ENCODE measurements at regions not wholly inside any gene's neighbourhood (a gene's known extent, or its start where the extent isn't known, plus 50 kb on each side); places are given as distances from the start of the nearest gene placed in this dataset.

DNA sequence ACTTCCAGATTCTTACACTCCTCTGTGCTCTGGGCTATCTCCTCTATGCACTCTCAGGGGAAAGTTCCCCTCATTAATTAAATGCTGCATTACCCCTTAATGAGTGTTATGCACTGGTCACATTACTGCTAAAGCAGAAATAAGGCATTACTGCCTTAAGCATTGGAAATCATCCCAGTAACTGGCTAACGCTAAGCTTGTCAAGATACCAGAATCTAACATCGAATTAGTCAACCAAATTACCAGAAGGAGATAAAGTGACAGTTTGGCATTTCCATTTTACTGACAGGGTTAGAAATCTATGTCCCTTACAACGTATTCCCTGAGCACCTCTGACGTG lies 69.5 kb upstream of the FAM169A start:
- H3K4me1 ChIP-seq = peaks cover 0 to 4% of the 10 kb centered on the region in 2 donors
- ATAC-seq = no peak
- intact Hi-C loops (cut with DNase I) = no loop called here
- no peaks in the 10 kb centered on the region for H3K9me3 ChIP-seq
- H3K27me3 ChIP-seq = peaks cover 0 to 16% of the 10 kb centered on the region in 2 donors
- no peak for DNase-seq
- no peak overlapping the region for H3K27ac ChIP-seq
- TF ChIP-seq, protein P1, sequence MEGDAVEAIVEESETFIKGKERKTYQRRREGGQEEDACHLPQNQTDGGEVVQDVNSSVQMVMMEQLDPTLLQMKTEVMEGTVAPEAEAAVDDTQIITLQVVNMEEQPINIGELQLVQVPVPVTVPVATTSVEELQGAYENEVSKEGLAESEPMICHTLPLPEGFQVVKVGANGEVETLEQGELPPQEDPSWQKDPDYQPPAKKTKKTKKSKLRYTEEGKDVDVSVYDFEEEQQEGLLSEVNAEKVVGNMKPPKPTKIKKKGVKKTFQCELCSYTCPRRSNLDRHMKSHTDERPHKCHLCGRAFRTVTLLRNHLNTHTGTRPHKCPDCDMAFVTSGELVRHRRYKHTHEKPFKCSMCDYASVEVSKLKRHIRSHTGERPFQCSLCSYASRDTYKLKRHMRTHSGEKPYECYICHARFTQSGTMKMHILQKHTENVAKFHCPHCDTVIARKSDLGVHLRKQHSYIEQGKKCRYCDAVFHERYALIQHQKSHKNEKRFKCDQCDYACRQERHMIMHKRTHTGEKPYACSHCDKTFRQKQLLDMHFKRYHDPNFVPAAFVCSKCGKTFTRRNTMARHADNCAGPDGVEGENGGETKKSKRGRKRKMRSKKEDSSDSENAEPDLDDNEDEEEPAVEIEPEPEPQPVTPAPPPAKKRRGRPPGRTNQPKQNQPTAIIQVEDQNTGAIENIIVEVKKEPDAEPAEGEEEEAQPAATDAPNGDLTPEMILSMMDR (IDR thresholded peaks at IDR 0.05) = no peak
- H3K36me3 ChIP-seq = no peaks in the 10 kb centered on the region
- no peak overlapping the region for H3K4me3 ChIP-seq

GRCh38 chr5:74934949-74935751 lies 69.0 kb upstream of the FAM169A start:
- H3K36me3 ChIP-seq = no peaks in the 10 kb centered on the region
- ATAC-seq = peak; percentile 64
- peaks cover 0 to 4% of the 10 kb centered on the region in 2 donors for H3K4me1 ChIP-seq
- TF ChIP-seq, protein P1 (IDR thresholded peaks at IDR 0.05) = peak in 1 of 2 donors; percentile 21
- H3K27me3 ChIP-seq = peaks cover 0 to 16% of the 10 kb centered on the region in 2 donors
- intact Hi-C loops (cut with DNase I) = no loop called here
- H3K4me3 ChIP-seq = no peak overlapping the region
- H3K27ac ChIP-seq = no peak overlapping the region
- no peaks in the 10 kb centered on the region for H3K9me3 ChIP-seq
- DNase-seq = no peak

GRCh38 chr5:74927336-74927735 lies 61.1 kb upstream of the FAM169A start:
- H3K36me3 ChIP-seq = no peaks in the 10 kb centered on the region
- H3K9me3 ChIP-seq = no peaks in the 10 kb centered on the region
- no peak for ATAC-seq
- no peak overlapping the region for H3K27ac ChIP-seq
- no peaks in the 10 kb centered on the region for H3K27me3 ChIP-seq
- TF ChIP-seq, protein P1 (IDR thresholded peaks at IDR 0.05) = no peak
- no peak overlapping the region for H3K4me3 ChIP-seq
- H3K4me1 ChIP-seq = no peaks in the 10 kb centered on the region
- intact Hi-C loops (cut with DNase I) = no loop called here
- DNase-seq = no peak

- H3K4me1 ChIP-seq = no peaks in the 10 kb centered on the region
- H3K27ac ChIP-seq = no peak overlapping the region
- ATAC-seq (peak; percentile 66), DNase-seq (peak in 2 of 4 donors; percentile 36 to 66)
- intact Hi-C loops (cut with DNase I) = no loop called here
- no peaks in the 10 kb centered on the region for H3K36me3 ChIP-seq
- H3K9me3 ChIP-seq = no peaks in the 10 kb centered on the region
- H3K27me3 ChIP-seq = no peaks in the 10 kb centered on the region
- TF ChIP-seq, protein P1 (IDR thresholded peaks at IDR 0.05) = peak; percentile 31 to 47
- no peak overlapping the region for H3K4me3 ChIP-seq
These were observed 53.3 kb upstream of the FAM169A start for GRCh38 chr5:74919487-74919886.

GRCh38 chr5:74919041-74919440 lies 52.9 kb upstream of the FAM169A start:
- H3K9me3 ChIP-seq = no peaks in the 10 kb centered on the region
- no peaks in the 10 kb centered on the region for H3K27me3 ChIP-seq
- intact Hi-C loops (cut with DNase I) = no loop called here
- H3K4me3 ChIP-seq = no peak overlapping the region
- no peak overlapping the region for H3K27ac ChIP-seq
- no peak for DNase-seq
- no peak for ATAC-seq
- H3K4me1 ChIP-seq = no peaks in the 10 kb centered on the region
- TF ChIP-seq, protein P1 (IDR thresholded peaks at IDR 0.05) = no peak
- H3K36me3 ChIP-seq = no peaks in the 10 kb centered on the region
